MV-4-11 (cell line): ENCODE measurements at regions not wholly inside any gene's neighbourhood (a gene's known extent, or its start where the extent isn't known, plus 50 kb on each side); places are given as distances from the start of the nearest gene placed in this dataset.
A peak's percentile ranks its signal among the peaks of the same experiment; 100 is the strongest.

ENCODE experiments used
- DNase-seq: peaks from one replicate; lab custom pipeline; 2025; lab: John Stamatoyannopoulos, UW

- DNase-seq: no peak
Observed at GRCh38 chr2:56102098-56102497, 81.7 kb upstream of the CCDC85A start.

- DNase-seq: no peak
Observed at GRCh38 chr2:56102866-56103265, 80.9 kb upstream of the CCDC85A start.

- no peak for DNase-seq
Observed at GRCh38 chr2:56104962-56105361, 78.8 kb upstream of the CCDC85A start.

GRCh38 chr2:56107502-56108220, 76.1 kb upstream of the CCDC85A start:
- no peak for DNase-seq

- no peak for DNase-seq
Observed at GRCh38 chr2:56108806-56109205, 75.0 kb upstream of the CCDC85A start.

GRCh38 chr2:56109994-56110393, 73.8 kb upstream of the CCDC85A start:
- DNase-seq: no peak

- no peak for DNase-seq
Observed at GRCh38 chr2:56113382-56113975, 70.3 kb upstream of the CCDC85A start.

- no peak for DNase-seq
Observed at GRCh38 chr2:56117764-56118163, 66.0 kb upstream of the CCDC85A start.

- DNase-seq: no peak
Observed at GRCh38 chr2:56118474-56118873, 65.3 kb upstream of the CCDC85A start.

- no peak for DNase-seq
Observed at GRCh38 chr2:56121995-56122394, 61.8 kb upstream of the CCDC85A start.

GRCh38 chr2:56123538-56123937, 60.3 kb upstream of the CCDC85A start:
- no peak for DNase-seq

- no peak for DNase-seq
Observed at GRCh38 chr2:56127010-56127409, 56.8 kb upstream of the CCDC85A start.

GRCh38 chr2:56127463-56128152, 56.2 kb upstream of the CCDC85A start:
- no peak for DNase-seq

- DNase-seq: no peak
Observed at GRCh38 chr2:56128235-56128634, 55.6 kb upstream of the CCDC85A start.

GRCh38 chr2:56130463-56131070, 53.2 kb upstream of the CCDC85A start:
- peak; percentile 8 for DNase-seq

GRCh38 chr2:56132138-56132537, 51.7 kb upstream of the CCDC85A start:
- DNase-seq: peak; percentile 25

GRCh38 chr2:56133441-56133840, 50.3 kb upstream of the CCDC85A start:
- no peak for DNase-seq

- DNase-seq: no peak
Observed at GRCh38 chr2:56133931-56134629, 49.7 kb upstream of the CCDC85A start.
